ENCODE measurements at regions not wholly inside any gene's neighbourhood (a gene's known extent, or its start where the extent isn't known, plus 50 kb on each side); places are given as distances from the start of the nearest gene placed in this dataset.
"Not testable (repeated sequence)": the region's sequence is repeated elsewhere in the genome, so short reads cannot be mapped to it uniquely, and the experiment has no call there.

DNA sequence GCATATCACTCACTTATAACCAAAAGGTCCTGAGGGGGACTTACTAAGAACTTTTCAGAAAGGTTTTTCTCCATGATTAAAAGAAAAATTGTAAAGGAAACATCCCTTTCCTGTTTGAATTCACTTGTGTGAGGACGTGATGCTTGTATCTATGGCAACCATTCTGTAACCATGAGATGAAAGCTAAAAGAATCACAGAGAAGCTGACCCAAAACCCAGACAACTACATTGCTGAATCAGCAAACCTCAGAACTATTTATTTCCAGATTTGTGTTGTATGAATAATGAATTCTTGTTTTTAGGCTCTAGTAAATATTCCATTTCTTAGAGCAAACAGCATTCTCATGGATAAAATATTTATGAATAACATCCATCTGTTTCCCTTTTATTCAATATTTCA, 91.2 kb downstream of the RCHY1 start:
- DNase-seq: no peak

DNA sequence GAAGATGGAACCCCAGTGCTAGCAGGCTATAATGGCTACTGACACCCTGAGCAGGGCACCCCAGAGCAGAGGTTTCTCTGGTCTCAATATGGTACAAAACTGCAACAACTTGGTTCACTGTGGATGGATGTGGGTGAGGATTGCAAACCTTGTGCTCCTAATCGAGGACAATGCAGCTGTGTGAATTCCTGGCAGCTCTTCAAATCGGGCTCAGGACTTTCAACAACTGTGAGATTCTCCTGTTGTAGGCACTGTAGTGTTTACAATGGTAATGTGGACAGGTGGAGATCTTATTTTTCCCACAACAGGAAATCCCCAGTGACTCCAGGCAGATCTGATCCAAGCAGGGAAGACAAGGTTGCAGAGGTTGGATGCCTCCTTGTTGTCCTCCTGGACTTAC, 101.5 kb downstream of the RCHY1 start:
- DNase-seq: no peak

DNA sequence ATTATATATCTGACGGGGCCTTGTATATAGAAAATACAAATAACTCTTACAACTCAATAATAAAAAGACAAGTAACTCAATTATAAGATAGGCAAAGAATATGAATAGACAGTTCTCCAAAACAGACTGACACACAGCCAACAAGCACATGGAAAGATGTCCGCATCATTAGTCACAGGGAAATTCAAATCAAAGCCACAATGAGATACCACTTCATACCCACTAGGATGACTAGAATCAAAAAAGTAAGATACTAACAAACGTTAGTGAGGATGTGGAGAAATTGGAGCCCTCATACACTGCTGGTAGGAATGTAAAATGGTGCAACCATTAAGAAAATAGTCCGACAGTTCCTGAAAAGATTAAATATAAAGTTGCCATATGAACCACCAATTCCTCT, 115.7 kb downstream of the RCHY1 start:
- no peak for DNase-seq

DNA sequence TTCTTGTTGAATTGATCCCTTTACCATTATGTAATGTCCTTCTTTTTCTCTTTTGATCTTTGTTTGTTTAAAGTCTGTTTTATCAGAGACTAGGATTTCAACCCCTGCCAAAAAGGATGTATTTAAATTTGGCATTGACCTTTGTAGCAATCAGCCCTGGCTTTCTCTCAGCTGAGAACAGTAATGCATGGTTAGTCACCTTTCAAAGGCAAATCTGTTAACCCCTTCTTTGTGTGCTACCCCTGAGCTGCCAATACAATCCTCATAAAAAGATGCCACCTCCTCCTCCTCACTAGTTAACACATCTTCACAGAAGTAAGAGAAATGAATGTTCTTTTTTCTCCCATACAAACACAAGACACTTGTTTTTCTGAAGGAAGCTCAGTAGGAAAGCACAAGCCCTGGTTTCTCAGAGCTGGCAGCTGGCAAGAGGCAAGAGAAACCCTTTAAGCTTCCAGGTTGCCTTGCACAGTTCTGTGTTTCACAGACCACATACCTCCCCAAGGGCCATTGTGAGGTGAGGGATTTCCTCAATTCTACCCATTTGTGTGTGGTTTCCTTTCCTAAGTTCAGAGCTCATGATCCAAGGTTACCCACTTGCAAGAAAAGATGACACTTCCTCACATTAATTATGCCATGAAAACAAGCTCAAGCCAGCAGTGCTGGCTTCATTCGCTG, 122.6 kb downstream of the RCHY1 start:
- no peak for DNase-seq

DNA sequence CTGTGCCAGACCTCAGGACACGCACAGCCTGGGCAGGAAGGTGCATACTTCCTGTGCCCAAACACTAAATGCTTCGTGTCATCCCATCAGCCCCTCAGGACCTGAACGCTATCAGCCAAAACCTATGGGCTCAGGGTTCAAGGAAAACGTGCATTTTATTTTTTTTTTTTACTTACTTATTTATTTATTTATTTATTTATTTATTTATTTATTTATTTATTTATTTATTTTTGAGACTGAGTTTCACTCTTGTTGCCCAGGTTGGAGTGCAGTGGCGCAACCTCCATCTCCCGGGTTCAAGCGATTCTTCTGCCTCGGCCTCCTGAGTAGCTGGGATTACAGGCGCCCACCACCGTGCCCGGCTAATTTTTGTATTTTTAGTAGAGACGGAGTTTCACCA, 127.8 kb downstream of the RCHY1 start:
- not testable (repeated sequence) for DNase-seq

DNA sequence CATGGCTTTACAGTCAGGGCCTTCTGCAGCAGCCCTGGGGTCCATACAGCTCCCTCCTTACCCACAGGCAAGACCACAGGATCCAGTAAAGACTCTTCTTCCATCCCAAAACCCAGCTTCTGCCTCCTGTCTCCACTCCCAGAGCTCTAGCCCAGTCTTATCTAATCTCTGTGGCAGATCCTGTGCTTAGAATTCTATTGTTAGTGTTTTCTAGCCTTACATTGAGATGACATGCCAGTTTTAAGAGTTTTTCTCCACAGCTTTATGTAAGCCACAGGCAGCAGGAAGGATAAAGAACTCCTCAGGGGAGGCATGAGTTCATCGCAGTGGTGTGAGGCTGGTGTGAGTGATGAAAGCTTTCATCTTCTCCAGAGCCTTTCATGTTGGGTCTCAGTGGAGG, 129.1 kb downstream of the RCHY1 start:
- DNase-seq: no peak

DNA sequence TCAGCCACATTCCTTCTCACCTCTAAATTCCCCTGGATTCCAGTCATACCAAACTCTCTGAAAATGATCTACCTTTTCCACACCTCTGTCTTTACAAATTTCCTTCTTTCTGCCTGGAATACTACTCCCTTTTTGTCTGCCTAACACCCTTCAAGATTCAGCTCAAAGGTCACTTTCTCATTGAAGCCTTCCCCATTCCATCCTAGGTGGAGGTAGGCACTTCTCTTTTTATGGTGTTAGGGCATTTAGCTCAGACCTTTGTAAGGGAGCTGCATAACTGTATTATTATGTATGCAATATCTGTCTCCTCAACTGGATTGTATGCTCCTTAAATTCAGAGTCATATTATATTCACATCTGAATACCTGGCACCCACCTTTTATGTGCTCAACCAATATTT, 137.7 kb downstream of the RCHY1 start:
- no peak for DNase-seq

DNA sequence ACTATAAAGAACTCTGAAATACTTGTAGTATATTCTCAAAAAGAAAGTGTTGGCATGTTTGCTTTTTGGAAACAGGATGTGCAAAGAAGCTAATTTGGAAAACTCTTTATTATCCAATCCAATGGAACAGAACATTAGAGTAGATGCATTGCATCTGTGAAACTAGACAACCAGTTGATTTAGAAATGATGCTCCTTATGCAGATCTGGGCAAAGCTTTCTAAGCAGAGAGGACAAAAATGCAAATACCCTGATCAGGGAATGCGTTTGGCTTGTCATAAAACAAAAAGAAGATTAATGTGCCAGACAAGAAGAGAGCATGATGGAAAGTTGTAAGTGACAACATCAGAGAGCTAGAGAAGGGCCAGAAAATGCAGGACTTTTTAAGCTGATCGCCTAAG, 142.3 kb downstream of the RCHY1 start:
- DNase-seq: no peak

DNA sequence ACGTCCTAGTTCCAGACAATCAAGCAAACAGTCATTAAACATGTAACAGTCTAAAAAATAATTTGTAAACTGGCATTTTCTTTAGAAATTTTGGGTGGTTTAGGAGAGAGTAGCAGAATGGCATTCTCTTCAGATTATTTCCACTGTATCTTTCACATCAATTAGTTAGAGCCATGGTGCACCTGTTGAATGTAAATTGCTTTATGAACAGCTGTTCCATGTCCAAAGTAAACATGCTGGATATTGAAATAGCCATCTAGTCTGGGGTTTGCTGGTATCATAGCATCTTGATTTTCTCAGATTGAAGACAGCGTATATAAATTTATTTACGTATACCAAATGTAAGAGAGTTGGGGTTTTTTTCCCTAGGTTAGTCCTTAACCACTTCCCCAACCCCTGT, 143.6 kb downstream of the RCHY1 start:
- no peak for DNase-seq

DNA sequence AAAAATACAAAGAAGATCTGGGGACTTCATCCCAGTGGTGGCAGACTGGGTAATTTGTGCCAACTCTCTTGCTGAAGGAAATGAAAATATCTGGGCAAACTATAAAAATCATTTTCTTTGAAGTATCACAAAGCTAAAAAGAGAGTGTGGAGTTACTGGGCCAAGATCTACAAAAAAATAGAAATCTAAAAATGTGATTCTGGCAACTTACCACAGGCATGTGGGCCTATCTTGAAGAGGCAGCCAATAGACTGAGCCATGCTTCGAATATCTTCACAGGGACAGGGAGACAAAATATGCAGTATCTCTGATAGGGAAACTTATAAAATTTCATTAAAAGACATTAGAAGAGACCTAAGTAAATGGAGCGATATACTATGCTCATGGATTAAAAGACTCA, 168.8 kb downstream of the RCHY1 start:
- no peak for DNase-seq

DNA sequence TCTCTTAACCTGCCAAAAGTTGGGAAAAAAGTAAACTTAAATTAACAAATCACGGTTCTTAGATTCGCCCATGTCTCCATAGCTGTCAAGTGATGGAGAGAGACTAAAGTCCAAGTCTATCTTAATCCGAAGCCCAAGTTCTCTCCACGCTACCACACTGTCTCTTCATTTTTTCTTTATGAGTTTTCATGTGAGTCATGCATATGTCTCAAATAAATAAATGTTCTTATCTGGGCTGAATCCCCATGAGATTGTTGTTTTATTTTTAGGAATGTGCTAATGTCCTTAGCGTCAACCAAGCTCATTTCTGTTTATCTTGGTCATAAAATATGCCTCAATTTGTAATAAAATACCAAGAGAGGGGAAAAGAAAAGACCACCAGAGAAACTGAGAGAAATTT, 169.3 kb downstream of the RCHY1 start:
- no peak for DNase-seq

DNA sequence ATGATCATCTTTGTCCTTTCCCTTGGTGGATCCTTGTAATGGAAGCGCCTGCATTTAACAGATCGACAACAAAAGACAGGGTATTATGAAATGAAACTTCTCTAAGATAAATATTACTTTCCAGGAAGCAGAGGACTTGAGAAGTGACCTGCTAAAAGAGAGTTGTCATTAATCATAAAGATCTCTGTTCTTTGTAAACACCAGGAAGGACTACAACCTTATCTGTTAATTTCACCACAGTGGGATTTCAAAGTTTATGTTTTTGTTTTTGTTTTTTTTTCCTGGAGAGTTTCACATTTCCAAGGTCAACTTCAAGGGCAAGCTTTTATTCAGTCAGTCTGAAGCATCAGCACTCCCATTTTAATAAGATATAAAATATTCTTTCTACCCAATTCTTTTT, 170.9 kb downstream of the RCHY1 start:
- DNase-seq: no peak

DNA sequence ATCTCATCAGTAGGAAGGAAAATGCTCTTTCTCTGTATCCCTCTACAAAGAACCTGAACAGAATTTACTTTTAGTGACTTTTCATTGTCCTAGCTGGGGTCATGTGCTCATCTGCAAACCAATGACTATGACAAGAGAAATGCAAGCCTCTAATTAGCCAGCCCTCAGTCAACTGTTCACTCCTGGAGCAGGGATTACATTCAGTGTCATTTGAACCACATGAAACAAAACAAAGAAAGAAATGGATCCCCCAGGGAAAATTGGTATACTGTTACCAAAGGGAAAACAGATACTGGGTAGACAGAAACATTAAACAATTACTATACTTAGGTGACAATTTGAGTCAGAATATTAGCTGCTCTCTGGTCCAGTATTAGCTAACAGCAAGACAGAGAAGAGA, 173.6 kb downstream of the RCHY1 start:
- DNase-seq: no peak

DNA sequence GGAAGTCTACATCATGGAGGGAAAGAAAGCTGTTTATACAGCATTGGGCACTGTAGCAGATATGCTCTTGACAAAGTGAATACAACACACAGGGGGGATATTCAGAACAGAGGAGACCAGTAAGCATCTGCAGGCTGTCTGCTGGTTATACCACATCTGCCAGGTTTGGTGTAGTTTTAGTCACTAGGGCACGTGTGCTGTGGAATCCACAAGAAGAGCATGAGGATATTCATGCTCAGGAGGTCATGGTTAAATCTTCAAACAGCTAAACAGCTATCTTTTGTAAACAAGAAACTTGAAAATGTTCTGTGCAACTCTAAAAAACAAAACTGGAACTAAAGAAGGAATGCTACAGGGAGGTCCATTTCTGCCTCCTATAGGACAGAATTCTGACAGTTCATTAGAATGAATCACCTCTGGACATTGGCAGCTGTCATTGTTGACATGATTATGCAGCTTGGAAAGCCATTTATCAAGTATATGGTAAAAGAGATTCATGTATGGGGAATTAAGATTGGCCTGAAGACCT, 175.8 kb downstream of the RCHY1 start:
- DNase-seq: no peak

DNA sequence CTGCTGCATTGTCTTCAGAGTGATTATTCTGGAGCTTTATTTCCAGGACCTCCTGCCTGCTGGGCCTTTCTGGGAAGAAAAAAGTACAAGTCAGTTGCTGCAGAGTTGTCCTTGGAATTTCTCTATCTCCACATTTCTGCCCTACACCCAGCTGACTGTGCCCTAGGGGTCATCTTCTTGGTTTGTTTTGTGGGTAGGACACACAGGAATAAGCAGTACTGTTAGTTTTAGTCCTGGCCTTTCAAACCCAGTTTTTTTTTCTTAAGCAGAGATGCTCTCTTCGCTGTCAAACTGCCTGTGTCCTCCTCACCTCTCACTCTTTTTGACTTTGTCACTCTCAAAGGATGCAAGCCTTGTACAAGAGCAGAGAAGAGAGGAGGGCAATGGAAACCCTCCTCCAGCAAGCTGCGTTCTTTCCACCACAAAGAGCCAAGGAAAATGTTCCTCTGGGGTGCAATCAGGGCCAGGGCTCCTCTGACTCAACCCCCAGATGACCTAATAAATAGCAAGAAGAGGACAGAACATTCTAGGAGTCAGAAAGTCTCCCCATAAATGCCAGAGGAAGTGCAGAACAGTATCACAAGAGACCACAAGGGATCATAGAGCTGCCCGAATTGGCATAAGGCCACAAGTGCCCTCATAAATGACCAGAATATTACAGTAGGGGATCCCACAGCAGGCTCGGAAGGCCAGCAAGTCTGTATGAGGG, 186.2 kb downstream of the RCHY1 start:
- no peak for DNase-seq

DNA sequence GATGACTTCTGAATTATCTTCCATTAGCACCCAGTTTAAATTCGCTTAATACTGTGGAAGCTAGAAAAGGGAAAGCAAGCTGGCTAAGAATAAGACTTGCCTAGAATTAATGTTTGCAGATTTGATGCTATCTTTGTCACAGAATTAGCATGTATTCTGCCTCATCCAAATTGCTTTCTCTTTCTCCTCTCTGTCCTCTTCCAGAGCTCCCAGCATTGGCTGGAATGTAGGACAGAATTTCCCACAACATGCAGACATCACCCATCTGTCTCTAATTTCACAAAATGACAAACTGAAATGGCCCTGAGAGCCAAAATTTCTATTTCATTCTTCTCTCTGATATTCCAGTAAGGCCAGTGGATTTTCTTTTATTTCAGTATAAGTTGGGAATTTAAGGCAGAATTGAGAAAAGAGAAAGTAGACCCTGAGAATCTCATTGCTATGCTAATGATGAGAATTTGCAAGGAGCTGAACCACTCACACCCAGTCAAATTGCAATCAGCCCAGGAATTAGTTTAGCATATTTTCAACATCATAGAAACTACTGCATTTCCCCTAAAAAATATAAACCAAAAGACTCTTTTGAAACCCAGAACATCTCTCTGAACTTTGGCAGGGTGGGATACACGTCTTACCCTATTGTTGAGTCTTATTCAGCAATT, 188.8 kb downstream of the RCHY1 start:
- no peak for DNase-seq

DNA sequence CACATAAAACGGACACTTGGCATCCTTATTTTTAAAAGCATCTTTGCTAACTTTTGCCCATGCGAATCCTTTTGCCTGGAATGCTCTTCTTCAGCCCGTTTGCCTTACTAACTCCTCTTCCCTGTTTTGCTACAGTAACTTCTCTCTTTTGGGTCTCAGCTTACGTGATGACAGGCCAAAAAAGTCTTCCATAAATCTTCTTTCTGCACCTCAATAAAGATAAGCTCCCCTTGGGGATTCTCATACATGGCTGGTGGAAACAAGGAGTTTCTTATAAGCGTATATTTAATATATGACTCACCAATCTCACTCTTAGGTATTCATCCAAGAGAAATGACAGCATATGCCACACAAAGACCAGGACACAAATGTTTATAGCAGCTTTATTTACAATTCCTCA, 192.7 kb downstream of the RCHY1 start:
- DNase-seq: no peak

DNA sequence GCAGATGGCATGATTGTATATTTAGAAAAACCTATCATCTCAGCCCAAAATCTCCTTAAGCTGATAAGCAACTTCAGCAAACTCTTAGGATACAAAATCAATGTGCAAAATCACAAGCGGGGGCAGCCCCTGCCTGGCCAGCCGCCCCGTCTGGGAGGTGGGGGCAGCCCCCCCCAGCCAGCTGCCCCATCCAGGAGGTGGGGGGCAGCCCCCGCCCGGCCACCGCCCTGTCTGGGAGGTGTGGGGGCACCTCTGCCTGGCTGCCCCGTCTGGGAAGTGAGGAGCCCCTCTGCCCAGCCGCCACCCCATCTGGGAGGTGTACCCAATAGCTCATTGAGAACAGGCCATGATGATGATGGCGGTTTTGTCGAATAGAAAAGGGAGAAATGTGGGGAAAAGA, 196.6 kb downstream of the RCHY1 start:
- not testable (repeated sequence) for DNase-seq

DNA sequence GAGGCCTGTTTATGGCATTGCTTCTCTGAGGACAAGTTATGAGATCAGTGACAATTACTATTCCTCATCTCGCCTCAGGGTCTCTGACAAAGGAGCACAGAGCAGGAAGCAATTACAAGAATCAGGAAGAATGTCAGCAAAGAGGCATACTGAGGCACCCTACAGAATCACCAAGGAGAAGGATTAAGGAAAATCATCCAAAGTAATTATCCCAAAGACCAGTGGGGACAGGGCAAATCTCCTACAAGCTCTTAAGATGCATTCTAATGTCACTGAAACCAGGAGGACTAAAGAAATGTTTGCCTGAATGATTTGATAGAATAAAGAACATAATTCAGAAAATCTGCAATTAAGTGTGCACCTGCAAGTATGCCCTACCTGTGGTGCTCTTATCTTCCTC, 206.2 kb downstream of the RCHY1 start:
- DNase-seq: no peak

DNA sequence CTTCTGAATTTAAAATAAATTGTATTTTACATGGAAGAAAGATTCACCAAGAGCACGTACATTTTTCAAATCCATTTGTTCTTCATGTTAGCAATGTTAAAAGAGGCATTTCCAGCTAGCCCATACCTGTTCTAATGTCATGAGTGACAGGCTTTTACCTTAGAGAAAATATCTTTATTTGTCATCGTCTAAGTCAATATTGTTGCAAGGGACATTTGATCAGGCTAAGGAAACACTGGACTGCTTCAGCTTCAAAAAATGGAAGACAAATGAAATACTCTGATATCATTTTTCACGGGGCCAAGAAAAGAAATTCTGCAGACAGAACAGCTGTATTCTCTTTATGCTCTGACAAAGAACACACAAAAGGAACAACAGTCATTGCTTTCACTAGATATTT, 207.7 kb downstream of the RCHY1 start:
- DNase-seq: no peak

DNA sequence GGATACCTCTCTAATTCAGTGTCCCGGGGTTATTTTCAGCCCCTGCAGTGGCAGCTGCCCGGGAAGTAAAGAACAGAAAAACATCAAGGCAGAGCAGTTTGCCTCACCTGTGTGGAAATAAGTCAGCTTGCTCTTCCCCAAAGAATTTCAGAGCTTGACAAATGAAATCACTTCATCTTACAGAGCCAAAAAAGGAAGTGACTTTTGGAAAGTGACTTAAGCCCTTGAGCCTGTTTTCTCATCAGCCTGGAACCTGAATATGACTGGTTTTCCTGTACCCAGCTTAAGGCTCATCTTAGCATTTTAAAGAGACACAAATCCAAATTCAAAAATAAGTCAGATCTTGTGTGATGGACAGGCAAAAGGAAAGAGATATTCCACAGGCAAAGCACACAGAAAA, 211.6 kb downstream of the RCHY1 start:
- DNase-seq: no peak

DNA sequence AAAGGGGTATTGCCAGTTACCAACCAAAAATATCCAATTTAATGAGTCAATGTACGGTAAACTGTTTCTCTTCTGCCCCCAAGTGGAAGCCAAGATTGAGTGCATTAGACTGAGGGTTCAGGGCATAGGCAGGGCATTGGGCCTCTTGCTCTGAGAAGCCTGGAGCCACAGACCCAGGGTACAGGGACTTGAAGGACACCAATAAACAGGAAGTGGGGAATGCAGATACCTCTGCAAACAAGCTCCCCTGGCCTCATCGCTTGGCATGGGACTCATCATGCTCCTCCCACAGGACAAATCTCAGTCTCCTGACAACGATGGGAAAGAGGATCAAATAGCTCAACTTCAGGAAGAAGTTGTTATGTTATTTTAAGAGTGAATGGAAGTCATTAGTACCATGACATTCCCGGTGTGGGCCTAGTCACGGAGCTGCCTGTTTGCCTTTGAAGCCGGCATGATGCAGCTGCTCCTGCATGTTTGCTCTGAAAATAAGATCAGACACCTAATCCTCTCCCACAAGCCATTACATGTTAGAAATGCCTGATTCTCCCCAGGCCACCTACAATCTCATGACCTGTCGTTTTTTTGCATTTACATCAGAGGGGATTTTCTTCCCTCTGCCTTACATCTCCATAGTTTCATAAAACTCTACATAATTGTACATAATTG, 224.2 kb downstream of the RCHY1 start:
- peak; percentile 11 for DNase-seq

DNA sequence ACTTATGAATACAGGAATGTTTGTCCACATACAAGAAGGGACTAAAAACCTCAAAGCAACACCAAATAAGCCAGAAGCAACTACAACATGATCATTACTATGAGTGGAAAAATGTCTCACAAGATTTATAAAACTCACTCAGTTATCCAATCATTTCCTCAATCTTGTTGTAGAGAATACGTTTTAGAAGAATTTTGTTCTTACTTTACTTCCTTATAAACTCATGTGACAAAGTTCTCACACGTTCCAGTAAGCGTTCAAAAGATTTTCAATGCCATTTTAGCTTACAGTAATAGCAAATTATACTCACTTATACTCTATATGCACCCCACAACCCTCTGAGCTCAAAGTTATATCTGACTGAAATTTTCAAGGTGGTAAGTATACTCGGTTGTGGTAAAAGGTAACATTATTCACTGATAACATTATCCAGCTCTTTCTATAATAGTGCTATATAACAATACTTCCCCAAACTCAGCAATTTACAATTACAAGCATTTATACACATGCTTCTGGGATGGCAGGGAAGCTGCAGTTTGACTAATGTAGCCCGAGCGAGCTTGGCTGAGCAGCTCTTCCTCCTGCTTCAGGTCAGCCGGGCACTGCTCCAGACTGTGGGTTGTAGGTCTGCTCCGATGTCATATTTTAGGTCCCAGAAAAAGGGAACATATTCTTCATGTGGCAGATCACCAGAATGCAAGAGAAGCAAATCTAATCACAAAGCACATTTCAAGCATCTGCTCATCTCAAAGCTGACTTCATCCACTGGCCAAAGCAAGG, 226.3 kb downstream of the RCHY1 start:
- no peak for DNase-seq

All from DMS 273 treated with DMSO at 0.1 percent for 48 hours (cell line).